ENCODE measurements at regions not wholly inside any gene's neighbourhood (a gene's known extent, or its start where the extent isn't known, plus 50 kb on each side); places are given as distances from the start of the nearest gene placed in this dataset.
"Not testable (repeated sequence)": the region's sequence is repeated elsewhere in the genome, so short reads cannot be mapped to it uniquely, and the experiment has no call there.

GRCh38 chr3:56926243-56926946, 124.6 kb upstream of the ARHGEF3 start:
- CTCF ChIA-PET: no interaction called here
- no TSS peak for BruUV-seq (replicated peaks)
- no peaks in the 10 kb centered on the region for H3K27me3 ChIP-seq (ENCODE audit: control insufficient read depth, insufficient read depth, low read length)
- H3K9me3 ChIP-seq (ENCODE audit: control insufficient read depth, insufficient read depth, low read depth, low read length): no peaks in the 10 kb centered on the region
- peaks cover 10% of the 10 kb centered on the region; the same call in 1 of the 2 replicates for H3K4me1 ChIP-seq (ENCODE audit: control insufficient read depth, insufficient read depth, low read length)
- POLR2A ChIA-PET: no interaction called here
- TF ChIP-seq REST (IDR thresholded peaks at IDR 0.05; ENCODE audit: insufficient read depth in 1 of 2, low read depth in 2 of 2, low read length in 1 of 2) (no peak), SIN3A (IDR thresholded peaks at IDR 0.05; ENCODE audit: borderline replicate concordance, insufficient read depth, low read depth, low read length) (no peak), POLR2AphosphoS5 (IDR thresholded peaks at IDR 0.05; ENCODE audit: low read depth, low read length) (no peak), CTCF (IDR thresholded peaks at IDR 0.05) (no peak), TCF7L2 (IDR thresholded peaks at IDR 0.05; ENCODE audit: low read depth, low read length) (no peak)
- intact Hi-C loops (cut with micrococcal nuclease; ENCODE audit: unreplicated experiment) (no loop called here), in situ Hi-C loops (cut with HindIII; ENCODE audit: low pct_unique_long_range_greater_than_20kb, low sequenced_read_pairs) (no loop called here)
- no peak overlapping the region for H3K27ac ChIP-seq (ENCODE audit: low read length)
- no peak for ATAC-seq
- no peaks in the 10 kb centered on the region for H3K36me3 ChIP-seq (ENCODE audit: control insufficient read depth, insufficient read depth, low read length)
- no peak for DNase-seq (ENCODE audit: low read depth, low spot score)
- no peak overlapping the region for H3K4me3 ChIP-seq (ENCODE audit: low read depth in 2 of 2, low read length in 2 of 2)

- DNase-seq (ENCODE audit: low read depth, low spot score); H3K27ac ChIP-seq (ENCODE audit: low read length); CTCF ChIA-PET; H3K4me3 ChIP-seq (ENCODE audit: low read depth in 2 of 2, low read length in 2 of 2); BruUV-seq (replicated peaks); H3K27me3 ChIP-seq (ENCODE audit: control insufficient read depth, insufficient read depth, low read length); ATAC-seq; H3K4me1 ChIP-seq (ENCODE audit: control insufficient read depth, insufficient read depth, low read length); H3K36me3 ChIP-seq (ENCODE audit: control insufficient read depth, insufficient read depth, low read length); H3K9me3 ChIP-seq (ENCODE audit: control insufficient read depth, insufficient read depth, low read depth, low read length); POLR2A ChIA-PET; in situ Hi-C loops (cut with HindIII; ENCODE audit: low pct_unique_long_range_greater_than_20kb, low sequenced_read_pairs); intact Hi-C loops (cut with micrococcal nuclease; ENCODE audit: unreplicated experiment): not testable (repeated sequence)
Measured at GRCh38 chr3:56924700-56925099, 123.0 kb upstream of the ARHGEF3 start.

- intact Hi-C loops (cut with micrococcal nuclease; ENCODE audit: unreplicated experiment): no loop called here
- H3K9me3 ChIP-seq (ENCODE audit: control insufficient read depth, insufficient read depth, low read depth, low read length): no peaks in the 10 kb centered on the region
- no peaks in the 10 kb centered on the region; the same call in 1 of the 2 replicates for H3K4me1 ChIP-seq (ENCODE audit: control insufficient read depth, insufficient read depth, low read length)
- TF ChIP-seq TCF7L2 (IDR thresholded peaks at IDR 0.05; ENCODE audit: low read depth, low read length) (no peak), CTCF (IDR thresholded peaks at IDR 0.05) (no peak)
- H3K27me3 ChIP-seq (ENCODE audit: control insufficient read depth, insufficient read depth, low read length): no peaks in the 10 kb centered on the region
- POLR2A ChIA-PET: no interaction called here
- in situ Hi-C loops (cut with HindIII; ENCODE audit: low pct_unique_long_range_greater_than_20kb, low sequenced_read_pairs): no loop called here
- H3K27ac ChIP-seq (ENCODE audit: low read length): no peak overlapping the region
- ATAC-seq (no peak), DNase-seq (ENCODE audit: low read depth, low spot score) (no peak)
- no TSS peak for BruUV-seq (replicated peaks)
- no peak overlapping the region for H3K4me3 ChIP-seq (ENCODE audit: low read depth in 2 of 2, low read length in 2 of 2)
- CTCF ChIA-PET: no interaction called here
- H3K36me3 ChIP-seq (ENCODE audit: control insufficient read depth, insufficient read depth, low read length): no peaks in the 10 kb centered on the region
Measured at GRCh38 chr3:56923526-56924224, 121.9 kb upstream of the ARHGEF3 start.
